ENCODE measurements at regions not wholly inside any gene's neighbourhood (a gene's known extent, or its start where the extent isn't known, plus 50 kb on each side); places are given as distances from the start of the nearest gene placed in this dataset.
"Not testable (repeated sequence)": the region's sequence is repeated elsewhere in the genome, so short reads cannot be mapped to it uniquely, and the experiment has no call there.

DNA sequence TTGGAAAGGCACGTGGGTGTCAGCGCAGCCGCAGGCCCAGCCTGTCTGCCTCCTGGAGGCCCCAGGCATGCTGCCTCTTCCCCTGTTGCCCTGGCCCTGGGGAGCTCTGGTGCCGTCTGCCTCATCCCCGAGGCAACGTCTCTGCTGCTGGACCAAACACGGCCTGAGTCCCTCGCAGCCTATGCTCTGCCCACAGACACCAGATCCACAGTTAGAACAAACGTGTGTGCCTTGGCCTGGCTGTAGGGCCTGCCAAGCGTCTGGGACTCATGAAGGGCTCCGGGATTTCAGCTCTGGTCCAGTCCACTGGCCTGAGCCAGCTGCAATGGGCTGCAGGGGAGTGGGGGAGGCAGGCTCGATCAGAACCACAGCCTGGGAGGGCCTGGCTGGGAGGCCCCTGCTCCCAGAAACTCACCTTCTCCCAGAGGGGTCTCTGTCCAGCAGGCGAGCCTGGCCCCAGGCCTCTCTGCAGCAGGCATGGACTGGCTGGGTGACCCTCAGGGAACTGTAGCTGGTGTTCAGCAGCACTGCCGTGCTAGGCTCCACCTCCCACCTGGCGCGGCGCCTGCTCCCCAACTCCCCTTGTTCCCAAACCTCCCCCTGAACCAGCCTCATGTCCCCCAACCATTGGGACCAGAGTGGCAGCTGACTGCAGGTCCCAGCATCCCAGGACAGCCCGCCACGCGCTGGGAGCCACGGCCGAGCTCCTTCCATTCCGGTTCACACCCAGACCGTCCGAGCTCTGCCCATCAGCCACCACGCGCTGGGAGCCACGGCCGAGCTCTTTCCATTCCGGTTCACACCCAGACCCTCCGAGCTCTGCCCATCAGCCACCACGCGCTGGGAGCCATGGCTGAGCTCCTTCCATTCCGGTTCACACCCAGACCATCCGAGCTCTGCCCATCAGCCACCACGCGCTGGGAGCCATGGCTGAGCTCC is 197.0 kb downstream of the DLL1 start:
- no peak for DNase-seq

DNA sequence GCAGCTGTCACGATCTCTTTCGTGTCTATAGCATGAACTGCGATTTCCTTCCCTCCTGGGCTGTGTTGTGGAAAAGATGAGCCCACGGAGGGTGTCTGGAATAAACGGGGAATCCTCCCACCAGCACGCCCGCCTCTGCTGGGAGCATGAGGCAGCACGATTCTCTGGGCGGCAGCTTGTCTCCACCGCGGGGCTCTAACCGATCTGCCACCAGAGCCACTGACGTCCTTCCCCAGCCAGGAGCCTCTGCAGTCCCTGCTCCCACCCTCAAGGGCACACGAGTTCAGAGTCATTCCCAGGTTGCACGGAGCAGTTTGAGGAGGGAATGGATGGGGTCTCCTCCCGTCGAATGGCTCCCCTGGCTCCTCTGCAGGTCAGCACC is 197.6 kb downstream of the DLL1 start:
- DNase-seq, result no peak

DNA sequence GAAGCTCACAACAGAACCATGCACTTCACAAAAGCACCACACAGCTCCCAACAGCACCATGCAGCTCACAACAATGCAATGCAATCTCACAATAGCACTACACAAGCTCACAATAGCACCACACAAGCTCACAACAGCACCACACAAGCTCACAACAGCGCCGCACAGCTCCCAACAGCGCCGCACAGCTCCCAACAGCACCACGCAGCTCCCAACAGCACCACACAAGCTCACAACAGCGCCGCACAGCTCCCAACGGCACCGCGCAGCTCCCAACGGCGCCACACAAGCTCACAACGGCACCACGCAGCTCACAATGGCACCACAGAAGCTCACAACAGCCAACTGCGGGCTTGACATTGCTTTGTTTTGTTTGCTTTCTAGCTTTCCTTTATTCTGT is 198.1 kb downstream of the DLL1 start:
- no peak for DNase-seq

DNA sequence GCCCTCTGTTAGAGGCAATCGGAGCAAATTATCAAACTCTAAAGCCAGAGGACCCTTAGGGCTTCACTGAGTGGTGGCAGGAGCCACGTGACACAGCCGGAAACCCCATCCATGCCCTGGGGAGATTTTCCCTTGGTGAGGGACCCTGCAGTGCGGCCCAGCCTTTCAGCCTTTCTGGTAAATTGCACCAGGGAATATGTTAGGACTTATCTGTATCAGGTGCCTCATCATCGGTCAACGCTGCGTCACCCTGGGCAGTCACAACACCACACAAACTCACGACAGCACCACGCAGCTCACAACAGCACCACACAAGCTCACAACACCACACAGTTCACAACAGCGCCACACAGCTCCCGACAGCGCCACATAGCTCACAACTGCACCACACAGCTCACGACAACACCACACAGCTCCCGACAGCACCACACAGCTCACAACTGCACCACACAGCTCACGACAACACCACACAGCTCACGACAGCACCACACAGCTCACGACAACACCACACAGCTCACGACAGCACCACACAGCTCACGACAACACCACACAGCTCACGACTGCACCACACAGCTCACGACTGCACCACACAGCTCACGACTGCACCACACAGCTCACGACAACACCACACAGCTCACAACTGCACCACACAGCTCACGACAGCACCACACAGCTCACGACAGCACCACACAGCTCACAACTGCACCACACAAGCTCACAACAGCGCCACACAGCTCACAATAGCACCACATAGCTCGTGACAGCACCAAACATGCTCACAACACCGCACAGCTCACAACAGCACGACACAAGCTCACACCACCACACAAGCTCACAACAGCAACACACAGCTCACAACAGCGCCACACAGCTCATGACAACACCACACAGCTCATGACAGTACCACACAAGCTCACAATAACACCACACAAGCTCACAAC is 199.0 kb downstream of the DLL1 start:
- no peak for DNase-seq

DNA sequence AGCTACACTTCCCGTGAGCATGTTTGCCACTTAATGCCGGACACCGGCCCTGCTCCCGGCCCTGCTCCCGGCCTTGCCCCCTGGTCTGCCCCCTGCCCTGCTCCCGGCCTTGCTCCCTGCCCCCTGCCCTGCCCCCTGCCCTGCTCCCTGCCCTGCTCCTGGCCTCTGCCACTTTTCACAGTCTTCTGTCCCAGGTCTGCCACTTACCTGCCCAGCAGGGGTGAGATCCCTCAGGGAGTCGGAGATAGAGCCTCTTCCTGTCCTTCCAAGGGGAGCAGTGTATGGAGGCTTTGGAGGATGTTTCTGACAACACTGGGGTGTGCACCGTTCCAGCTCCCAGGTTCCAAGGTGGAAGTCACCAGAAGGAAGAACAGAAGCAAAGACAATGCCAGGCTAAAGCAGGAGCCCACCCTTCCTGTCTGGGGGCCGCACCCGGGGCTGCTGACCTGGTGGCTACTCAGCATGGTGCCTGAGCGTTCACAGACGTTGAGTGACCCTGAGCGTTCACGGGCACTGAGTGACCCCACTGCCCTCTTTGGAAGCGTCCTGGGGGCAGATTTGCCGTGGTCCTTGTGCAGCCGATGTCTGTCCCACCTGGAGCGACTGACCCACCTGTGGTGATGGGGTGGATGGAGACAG is 199.8 kb downstream of the DLL1 start:
- no peak for DNase-seq

DNA sequence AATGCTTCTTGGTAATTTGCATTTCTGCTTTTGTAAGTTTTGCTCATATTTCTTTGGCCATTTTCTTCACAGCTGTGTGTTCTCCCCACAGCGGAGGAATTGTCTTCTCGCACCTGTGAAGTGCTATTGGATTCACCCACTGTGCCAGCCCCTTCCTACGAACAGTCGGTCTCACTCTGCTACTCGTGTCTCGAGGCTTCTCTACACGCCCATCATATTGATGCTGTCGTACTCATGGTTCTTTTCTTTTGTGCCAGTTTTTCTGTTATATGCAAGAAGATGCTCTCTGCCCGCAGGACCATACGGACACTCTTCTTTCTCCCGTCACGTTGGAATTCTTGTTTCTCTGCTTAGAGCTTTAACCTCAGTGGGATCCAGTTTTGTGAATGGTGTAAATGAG is 200.3 kb downstream of the DLL1 start:
- DNase-seq, result no peak

DNA sequence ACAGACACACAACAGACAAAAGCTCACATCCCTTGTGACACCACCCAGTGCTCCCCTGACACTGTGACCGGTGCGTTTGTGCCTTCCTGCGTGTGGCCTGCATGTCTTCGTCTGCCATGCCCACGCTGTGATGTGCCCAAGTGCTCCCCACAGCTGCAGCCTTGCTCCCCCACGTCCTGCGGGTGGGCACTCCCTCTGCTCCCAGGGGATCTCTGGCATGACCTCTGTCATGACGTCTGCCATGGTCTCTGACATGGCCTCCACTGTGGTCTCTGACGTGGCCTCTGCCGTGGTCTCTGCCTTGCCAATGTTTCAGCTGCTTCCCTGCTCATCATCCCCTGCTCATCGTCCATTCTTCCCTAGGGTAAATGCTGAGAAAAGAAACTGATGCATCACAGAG is 200.9 kb downstream of the DLL1 start:
- peak; percentile 52 for DNase-seq

DNA sequence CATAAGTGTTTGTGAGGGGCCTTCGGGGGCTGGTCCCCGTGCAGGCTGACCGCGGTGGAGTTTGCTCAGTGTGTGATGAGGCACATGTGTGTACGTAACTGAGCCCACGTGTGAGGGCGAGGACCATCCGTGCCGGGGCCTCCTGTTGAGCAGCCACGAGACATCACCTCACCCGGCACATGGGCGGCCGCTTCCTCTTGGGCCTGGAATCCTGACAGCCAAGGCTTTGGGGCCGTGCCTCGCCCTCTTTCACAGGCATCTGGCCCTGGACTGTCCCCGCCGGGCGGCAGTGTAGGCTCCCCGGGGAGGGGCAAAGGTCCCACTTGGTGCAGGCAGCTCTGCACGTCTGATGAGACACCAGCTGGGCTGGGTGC is 202.3 kb downstream of the DLL1 start:
- DNase-seq, result peak; percentile 72

DNA sequence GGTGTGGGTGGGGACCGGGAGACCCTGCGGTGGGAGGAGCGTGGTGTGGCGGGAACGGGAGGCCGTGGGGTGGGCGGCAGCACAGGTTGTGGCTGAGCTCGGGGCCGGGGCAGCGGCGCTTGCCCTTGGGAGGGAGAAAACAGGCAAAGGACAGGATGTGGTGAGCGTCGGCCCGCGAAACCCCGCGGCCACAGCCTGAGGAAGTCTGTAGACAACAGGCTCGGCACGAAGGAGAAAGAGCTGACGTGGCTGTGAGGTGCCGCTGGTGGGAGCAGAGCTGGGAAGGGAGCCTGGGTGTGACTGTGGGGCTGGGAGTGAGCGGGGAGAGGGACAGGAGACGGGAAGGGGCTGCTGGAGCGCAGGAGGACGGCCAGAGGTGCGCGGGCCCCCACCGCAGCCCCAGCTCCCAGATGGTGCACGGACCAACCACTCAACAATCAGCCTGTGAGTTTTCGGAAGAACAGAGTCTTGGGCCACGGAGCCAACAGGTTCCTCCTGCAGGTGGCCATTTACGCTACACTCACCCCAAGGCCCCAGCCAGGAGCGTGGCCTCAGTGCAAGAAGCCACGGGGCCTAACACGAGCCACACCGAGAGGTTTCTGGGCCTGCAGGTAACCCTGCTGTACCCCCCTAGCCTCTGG is 202.8 kb downstream of the DLL1 start:
- DNase-seq, result peak; percentile 79

DNA sequence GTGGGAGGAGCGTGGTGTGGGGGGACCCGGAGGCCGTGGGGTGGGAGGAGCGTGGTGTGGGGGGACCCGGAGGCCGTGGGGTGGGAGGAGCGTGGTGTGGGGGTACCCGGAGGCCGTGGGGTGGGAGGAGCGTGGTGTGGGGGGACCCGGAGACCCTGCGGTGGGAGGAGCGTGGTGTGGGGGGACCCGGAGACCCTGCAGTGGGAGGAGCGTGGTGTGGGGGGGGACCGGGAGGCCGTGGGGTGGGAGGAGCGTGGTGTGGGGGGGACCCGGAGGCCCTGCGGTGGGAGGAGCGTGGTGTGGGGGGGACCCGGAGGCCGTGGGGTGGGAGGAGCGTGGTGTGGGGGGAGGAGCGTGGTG is 203.5 kb downstream of the DLL1 start:
- not testable (repeated sequence) for DNase-seq

DNA sequence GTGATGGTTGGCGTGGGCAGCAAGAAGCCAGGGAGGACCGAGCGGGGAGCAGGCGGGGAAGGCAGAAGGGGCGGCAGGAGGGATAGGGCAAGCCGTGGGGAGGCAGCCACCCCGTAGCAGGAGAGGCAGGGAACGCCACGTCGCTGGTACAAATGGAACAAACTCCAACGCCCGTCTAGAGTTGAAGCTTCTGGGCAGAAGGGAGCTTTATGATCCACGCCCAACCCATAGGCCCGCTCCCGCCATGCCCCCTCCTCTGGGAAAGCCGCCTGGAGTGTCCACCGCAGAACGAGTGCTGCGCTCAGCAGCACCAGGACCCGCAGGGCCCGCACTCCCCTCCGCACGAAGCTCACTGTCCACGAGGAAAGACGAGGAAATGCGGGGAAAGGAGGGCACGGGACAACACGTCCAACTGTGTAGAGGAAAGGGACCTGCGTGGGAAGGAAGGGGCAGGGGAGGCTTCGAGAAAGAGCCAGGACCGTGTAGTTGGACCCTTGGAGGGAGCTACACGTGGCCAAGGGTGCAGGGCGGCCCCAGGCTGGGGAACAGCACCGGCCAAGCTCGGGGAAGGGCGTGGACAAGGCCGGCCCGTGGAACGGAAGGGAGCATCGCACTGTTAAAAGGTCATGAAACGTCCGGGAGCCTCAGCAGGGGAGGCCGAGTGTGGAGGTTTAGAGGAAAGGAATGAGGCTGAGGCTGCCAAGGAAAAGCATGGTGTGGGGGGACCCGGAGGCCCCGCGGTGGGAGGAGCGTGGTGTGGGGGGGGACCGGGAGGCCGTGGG is 204.0 kb downstream of the DLL1 start:
- DNase-seq, result peak; percentile 38

DNA sequence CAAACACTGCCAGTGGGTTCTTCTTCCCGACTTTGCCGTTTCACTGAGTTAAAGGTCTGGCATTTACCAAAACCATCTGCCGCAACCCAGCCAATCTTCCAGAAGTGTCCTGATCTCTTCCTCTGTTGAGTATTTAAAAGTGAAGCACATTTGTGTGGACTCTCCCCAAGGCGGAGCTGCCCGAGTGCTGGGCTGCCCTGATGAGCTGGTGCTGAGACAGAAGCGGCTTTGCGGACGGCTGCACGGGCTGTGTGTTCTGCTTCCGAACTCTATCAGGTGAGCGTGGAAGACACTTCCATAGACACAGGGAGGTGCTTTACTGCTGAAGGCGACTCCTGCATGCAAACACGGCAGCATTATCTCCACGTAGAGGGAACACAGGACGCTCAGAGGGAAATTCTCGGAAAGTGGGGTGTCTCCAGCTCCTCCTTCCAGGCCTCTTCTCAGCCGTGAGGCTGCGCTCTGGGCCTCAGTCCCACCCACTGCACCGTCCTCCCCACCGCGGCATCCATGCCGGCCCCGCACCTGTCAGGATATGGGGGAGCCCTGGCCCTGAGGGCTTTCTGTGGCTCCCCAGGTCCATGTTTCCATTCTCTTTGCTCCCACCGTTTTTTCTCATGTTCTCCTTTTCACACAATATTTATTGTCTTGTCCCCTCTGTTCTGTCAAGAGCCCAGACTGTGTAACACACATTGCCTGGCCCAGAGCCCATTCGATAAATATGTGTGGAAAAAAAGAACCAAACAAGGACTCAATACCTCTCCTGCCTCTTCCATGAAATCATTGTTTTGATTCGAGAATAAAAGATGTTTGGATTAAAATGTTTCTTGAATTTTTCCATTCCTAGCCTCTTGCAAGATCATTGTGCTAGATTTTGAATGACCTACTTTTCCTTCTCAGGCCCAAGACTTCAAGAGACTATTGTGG is 205.1 kb downstream of the DLL1 start:
- DNase-seq, result no peak

DNA sequence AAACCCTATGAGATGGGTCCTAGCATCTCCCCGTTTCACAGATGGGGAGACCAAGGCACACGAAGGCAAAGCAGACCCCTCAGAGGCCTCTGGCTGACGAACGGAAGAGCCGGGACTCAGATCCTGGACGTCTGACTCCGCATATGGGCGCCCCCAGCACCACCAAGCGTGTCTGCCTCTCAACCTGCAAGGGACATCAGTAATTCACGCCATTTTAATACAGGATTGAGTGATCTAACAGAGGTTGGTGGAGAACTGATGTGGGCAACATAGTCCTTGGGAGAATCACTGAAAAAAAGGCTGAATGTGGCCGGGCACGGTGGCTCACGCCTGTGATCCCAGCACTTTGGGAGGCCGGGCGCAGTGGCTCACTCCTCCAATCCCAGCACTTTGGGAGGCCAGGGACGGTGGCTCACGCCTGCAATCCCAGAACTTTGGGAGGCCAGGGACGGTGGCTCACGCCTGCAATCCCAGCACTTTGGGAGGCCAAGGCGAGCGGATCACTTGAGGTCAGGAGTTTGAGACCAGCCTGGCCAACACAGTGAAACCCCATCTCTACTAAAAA is 206.6 kb downstream of the DLL1 start:
- DNase-seq, result no peak

DNA sequence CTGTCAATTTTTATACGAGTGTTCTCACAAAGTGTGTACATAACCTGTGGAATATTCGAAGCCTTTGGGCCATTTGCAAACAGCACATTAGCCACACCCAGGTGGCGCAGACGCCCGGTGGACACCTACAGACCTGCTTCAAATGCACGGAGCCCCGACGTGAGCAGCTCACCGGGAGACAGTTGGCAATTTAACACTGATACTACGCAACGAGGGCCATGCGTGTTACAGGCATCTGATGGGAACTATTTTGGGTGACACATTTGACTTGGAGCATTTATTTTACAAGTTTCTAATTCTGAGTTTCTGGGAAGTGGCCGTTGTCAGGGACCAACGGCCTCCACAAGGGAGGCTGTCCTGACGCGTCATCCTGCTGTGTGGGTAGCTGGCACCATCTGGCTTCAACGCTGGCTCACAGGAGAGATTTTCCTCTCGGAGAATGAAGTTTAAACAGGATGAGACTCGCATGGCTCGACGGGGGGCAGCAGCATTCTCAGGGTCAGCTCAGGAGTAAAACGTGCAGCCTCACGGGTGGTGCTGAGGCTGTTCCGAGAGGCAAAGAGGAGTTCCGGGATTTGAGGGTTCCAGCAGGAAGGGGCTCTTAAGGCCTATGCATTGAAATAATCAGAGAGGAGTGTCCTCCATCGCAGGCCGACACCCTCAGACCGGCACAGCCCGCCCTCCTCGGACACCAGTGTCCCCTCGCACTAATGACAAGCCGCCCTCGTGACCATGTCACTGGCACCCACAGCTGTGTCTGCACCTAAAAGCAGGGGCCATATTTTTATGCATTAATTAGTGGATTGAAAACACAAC is 207.4 kb downstream of the DLL1 start:
- no peak for DNase-seq

DNA sequence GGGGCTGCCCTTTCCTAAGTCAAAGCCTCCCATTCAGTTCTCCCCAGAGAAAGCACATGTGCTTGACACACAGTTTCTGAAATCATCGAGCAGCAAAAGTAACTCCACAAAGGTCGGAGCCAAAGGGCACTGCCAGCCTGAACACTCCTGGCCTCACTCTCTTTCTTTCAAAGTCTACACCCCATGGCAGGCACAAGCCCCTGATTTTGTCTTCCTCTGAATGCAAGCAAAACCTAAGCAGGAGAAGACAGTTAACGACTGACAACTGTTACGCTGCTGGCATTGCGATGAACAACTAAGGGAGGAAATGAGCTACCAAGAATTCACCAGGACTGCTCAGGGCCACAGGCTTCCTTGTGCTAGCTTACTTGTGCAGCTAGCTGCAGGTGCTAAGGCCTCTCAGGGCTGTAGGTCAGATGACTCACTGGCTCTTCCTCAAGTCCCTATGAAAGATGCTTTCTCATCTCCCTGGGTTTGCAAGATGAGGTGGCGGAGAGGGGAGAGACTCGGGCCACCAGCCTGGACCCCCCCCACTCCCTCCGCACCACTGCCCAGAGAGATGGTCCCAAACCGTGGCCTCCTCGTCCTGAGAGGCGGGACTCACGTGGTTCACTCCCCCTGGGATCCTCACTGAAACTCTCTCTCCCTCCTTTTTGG is 208.2 kb downstream of the DLL1 start:
- peak; percentile 33 for DNase-seq

DNA sequence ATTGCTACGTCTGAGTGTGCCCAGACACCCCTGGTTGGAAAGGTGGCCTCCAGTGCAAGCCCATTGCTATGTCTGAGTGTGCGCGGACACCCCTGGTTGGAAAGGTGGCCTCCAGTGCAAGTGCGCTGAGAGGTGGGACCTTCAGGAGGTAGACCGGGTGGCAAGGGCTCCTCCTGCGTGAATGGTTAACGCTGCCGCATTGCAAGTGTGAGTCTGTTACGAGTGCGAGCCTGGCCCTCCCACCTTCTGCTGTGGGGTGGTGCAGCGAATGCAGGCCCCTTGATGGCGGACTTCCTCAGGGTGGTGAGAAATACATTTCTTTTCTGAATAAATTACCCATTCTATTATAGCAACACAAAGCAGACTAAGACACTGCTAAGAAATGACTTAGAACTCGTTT is 208.8 kb downstream of the DLL1 start:
- no peak for DNase-seq

DNA sequence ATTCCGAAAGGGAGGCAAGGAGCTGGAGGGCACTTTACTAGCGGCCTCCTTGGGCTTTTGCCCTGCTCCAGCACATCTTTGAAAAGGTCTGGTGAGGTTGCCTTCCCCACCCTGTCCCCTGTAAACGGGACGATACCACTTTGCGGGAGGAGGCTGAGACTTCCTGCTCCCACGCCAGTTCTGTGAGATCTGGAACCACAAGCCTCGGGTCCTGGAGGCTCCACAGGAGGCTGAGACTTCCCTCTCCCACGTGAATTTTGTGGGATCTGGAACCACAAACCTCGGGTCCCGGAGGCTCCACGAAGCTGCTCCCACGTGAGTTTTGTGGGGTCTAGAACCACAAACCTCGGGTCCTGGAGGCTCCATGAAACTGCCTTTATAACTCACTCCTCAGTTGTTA is 209.3 kb downstream of the DLL1 start:
- no peak for DNase-seq

DNA sequence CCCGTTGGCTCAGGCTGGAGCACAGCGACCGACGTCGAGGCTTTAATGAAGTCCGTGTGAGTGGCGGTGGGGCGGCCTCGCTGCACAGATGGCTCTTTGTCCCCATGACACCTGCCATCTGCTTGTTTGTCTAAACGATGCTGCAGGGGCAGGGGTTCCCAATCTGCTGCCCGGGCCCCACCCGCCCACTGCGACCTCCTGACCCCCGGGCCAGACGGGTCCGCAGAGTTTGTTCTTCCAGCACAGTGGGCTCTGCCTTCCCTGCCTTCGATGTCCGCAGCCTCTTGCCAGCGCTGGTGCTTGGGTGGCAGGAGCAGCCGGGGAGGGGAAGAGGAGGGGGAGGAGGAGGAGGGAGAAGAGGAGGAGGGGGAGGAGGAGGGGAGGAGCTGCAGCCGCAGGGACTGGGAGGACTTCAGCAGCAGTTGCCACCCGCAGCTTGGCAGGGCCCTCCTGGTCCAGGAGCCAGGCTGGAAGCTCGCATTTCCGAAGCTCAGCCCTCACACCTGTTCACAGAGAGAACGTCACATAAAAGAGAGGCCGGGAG is 210.0 kb downstream of the DLL1 start:
- DNase-seq, result no peak

Measured in NK-92 treated with Interleukin-12 subunit alpha and Interleukin-12 subunit beta, amount 100 ng/mL, for 24 hours (cell line).